Right ventricle myocardium superior (tissue), 1 donor: ENCODE measurements at regions not wholly inside any gene's neighbourhood (a gene's known extent, or its start where the extent isn't known, plus 50 kb on each side); places are given as distances from the start of the nearest gene placed in this dataset.
"Not testable (repeated sequence)": the region's sequence is repeated elsewhere in the genome, so short reads cannot be mapped to it uniquely, and the experiment has no call there.

Experiments used
- ATAC-seq: fragments of 200-7000 bp; cut with Tn5 transposase; one replicate; pipeline ENCODE4 v1.9.1; 2020; ENCODE audit warnings: mild to moderate bottlenecking; ENCODE audit not compliant: poor library complexity
- DNase-seq: peaks from one replicate; pipeline ENCODE4 v3.0.0-alpha.2; 2020
- intact Hi-C: fragments of 100-400 bp; cut with DNase I; formaldehyde crosslinking; loops from one replicate; pipeline ENCODE4 v1.11.2; 2022
- donor health status: DM: no; HTN: yes; CAD: no; lungs with severe emphysema.

DNA sequence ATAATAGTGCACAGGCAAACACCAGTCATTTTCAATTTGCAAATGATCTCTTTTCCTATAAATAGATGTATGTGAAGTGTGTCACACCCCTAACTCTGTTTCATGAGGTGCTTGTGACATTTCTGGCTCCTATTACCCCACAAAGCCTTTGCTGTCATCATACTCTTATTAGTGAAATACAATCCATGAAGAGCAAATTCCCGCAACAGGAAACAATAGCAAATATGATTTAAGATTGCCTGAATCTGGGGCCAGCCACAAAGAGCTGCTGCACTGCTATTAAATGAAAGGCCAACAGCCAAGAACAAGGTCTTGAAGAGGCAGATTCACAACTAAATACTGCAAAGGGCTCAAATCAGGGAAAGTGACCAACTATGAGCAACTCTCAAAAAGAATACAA, 96.3 kb upstream of the CAV2 start:
- peak; percentile 55 for ATAC-seq
- DNase-seq: no peak
- intact Hi-C loops: no loop called here

DNA sequence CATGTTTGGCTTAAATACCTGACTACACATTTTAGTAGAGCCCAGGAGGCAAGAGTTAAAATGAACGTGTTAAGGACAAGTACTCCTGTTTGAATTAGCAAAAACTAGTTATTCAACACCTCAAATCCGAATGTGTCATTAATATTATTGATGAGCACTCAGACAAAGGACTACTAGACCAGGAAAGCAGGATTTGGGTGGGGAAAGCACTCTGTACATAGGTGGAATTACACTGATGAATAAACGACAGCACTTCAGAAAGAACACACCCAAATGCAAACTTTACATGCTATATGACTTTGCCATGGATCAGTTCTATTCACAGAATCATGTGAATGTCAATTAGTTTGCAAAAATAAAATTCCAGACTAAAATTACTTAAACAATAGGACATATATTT, 95.1 kb upstream of the CAV2 start:
- ATAC-seq: no peak

DNA sequence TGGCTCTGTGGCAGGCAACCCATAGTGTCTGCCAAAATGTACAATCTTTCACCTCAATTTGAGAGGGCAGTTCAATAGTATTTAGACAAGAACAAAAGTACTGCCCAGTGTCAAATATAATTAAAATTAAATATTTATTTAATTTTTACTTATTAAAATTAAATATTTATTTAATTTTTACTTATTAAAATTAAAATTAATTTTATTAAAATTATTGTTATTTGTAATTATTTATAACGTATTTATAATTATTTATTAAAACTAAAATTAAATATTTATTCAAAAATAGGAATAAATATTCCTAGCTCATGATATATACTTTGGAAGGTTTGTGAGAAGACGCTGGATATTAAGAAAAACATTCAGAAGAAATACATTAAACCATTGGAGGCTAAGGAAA, 93.7 kb upstream of the CAV2 start:
- intact Hi-C loops: no loop called here
- no peak for DNase-seq
- no peak for ATAC-seq

More for the DNA sequence above, 95.1 kb upstream of the CAV2 start:
- intact Hi-C loops: no loop called here
- no peak for DNase-seq

DNA sequence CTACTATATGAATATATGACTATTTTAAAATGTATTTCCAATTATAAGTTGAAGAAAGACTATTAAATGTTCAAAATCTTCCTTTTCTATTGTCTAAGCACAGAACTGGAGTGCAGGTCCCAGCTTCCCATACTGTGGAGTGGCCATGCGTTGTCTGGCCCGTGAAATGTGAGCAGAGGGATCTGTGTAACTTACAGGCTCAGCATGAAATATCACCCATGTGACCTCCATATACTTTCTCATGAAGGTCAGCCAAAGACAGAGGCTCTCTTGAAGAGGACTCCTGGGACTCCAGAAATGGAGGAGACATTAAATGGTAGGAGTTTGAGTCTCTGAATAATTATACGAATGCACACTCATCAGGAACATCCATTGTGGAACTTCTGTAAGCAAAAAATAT, 92.4 kb upstream of the CAV2 start:
- intact Hi-C loops: no loop called here
- ATAC-seq (no peak), DNase-seq (no peak)

DNA sequence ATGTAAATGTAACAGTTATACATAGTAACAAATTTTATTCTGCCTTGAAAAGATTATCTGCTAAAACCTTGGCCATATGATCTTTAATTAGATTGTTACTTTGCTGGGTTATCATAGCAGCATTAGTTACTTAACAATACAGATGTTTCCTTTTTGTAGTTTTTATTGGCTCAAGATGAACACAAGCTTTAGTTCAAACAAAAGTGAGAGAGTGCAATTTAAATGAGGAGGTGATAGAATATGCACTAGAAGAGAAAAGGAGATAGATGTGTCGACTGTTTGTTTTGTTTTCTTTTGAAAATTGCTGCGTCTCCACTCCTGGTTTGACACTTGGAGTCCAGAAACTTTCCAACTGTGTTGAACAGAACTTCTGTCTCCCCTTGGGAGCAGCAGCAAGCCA, 91.4 kb upstream of the CAV2 start:
- no peak for DNase-seq
- no peak for ATAC-seq
- intact Hi-C loops: no loop called here

DNA sequence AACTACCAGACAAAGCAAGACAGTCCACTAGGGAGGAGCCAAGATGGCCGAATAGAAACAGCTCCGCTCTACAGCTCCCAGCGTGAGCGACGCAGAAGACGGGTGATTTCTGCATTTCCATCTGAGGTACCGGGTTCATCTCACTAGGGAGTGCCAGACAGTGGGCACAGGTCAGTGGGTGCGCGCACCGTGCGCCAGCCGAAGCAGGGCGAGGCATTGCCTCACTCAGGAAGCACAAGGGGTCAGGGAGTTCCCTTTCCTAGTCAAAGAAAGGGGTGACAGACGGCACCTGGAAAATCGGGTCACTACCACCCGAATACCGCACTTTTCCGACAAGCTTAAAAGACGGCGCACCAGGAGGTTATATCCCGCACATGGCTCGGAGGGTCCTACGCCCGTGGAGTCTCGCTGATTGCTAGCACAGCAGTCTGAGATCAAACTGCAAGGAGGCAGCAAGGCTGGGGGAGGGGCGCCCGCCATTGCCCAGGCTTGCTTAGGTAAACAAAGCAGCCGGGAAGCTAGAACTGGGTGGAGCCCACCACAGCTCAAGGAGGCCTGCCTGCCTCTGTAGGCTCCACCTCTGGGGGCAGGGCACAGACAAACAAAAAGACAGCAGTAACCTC, 90.6 kb upstream of the CAV2 start:
- DNase-seq, intact Hi-C loops, ATAC-seq: not testable (repeated sequence)

DNA sequence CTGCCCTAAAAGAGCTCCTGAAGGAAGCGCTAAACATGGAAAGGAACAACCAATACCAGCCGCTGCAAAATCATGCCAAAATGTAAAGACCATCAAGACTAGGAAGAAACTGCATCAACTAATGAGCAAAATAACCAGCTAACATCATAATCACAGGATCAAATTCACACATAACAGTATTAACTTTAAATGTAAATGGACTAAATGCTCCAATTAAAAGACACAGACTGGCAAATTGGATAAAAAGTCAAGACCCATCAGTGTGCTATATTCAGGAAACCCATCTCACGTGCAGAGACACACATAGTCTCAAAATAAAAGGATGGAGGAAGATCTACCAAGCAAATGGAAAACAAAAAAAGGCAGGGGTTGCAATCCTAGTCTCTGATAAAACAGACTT, 88.8 kb upstream of the CAV2 start:
- intact Hi-C loops, DNase-seq, ATAC-seq: not testable (repeated sequence)

DNA sequence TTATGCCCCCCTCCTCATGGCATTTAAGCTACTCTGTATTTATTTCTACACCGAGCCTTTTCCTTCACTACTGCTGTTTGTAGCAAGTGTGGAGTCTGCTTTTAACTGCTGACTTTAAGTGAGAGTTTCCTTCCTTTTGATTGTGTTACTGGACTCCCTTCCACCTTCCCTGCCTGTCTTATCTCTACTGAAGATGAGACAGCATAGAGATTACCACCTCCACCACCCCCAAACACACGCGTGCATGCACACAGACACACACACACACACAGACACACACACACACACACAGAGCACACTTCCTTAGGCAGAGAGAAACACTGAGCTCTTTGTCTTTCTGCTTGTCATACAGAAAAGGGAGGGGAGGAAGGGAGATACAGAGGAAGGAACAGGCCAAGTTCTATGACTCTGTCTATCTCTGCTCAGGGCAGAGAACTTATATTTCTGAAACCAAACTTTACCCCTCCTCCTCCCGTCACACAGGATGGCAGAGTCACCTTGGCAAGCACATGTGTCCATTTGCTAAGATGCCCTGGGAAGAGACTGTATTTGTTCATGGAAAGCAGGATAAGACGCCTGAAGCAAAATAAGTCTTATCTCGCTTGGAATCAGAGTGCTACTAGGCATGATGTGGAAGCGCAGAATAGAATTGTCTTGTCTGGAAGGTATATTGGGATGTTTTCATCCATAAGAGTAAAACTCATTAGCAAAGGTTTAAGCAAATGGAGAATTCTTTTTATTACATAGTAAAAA, 81.8 kb upstream of the CAV2 start:
- DNase-seq (no peak), ATAC-seq (no peak)
- intact Hi-C loops: no loop called here

DNA sequence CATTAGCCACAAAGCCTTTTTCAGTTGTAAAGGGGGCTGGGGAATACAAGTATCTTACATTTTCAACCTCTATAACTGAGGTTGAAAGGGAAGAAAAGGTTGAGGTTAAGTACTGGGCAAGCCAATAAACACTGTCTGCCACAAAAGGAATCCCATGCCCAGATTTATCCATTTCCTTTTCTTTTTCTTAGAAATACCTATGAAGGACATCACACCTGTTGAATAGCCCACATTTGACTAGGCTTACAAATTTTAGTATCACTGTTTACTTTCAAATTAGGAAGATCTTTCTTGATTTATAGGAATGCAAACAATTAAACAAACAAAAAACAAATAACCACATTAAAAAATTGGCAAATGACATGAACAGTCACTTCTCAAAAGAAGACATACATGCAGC, 81.0 kb upstream of the CAV2 start:
- DNase-seq (no peak), ATAC-seq (no peak)
- intact Hi-C loops: no loop called here

DNA sequence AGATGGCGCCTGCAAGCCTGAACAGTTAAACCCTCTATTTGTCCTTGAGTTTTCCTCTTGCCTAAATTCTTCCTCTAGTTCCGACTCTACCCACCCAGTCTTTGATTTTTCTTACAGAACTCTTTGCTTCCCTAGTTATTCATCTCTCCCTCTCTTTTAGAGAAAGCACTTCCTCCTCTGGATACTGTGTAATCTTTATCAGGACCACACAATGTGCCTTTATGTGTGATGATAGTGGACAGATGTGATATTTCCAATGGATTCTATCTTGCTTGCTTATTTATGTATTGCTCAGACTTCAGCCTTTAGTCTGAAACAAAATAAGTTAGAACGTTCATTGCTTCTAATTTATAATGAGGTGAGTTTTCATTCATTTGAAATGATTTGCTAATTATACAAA, 79.5 kb upstream of the CAV2 start:
- no peak for DNase-seq
- no peak for ATAC-seq
- intact Hi-C loops: no loop called here

DNA sequence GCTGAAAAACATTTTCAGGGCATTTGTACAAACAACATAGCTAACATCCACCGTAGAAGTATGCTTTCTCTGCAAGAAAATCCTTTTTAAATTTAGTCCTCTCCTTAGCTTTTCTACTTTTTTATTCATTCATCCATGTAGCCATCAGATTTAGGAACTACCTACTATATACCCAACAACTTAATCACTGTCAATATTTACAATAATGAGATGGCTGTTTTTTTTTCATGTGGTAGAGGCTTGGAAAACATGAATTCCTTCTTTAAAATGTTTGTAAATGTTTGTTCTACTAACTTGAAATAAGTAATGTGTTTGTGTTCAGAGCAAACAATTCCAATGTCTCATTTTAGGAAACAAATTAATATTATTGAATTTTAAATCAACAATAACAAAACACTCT, 78.2 kb upstream of the CAV2 start:
- DNase-seq (no peak), ATAC-seq (no peak)
- intact Hi-C loops: no loop called here

DNA sequence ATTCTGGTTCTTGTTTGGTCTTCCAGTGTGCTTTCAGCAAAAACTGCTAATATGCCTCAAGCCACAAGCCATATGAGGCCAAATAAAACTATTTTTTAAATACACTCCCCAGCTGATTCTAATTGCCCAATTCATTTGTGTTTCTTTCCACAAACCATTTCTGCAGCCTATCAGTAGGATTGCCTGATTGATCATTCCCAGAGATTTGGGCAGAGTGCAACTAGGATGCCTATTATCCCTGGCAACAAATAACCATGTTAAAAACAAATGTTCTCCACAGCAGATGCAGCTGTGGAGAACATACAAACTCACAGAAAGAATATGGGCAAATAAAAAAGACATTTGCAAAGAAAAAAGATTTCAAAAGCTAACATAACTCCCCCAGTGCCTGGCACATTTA, 76.9 kb upstream of the CAV2 start:
- intact Hi-C loops: no loop called here
- ATAC-seq: no peak

DNA sequence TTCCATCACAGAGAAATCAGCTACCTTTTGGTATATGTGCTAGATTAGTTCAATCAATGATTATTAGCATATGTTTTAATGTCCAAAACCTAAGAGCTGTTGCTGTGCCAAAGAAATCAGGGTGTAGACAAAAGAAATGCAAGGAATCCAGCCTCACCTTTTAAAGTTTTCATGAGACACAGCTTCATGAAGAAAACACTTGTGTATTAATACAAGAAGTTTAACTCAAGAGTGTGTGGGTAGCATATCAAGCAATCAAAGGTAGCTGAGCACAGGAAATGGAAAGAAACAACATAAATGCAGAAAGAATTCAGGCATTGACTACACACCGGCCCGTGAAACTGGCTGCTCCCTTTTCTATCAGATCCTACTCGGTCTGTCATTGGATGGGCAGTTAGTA, 76.0 kb upstream of the CAV2 start:
- no peak for ATAC-seq
- intact Hi-C loops: no loop called here
- no peak for DNase-seq

More for the DNA sequence above, 76.9 kb upstream of the CAV2 start:
- DNase-seq: no peak

DNA sequence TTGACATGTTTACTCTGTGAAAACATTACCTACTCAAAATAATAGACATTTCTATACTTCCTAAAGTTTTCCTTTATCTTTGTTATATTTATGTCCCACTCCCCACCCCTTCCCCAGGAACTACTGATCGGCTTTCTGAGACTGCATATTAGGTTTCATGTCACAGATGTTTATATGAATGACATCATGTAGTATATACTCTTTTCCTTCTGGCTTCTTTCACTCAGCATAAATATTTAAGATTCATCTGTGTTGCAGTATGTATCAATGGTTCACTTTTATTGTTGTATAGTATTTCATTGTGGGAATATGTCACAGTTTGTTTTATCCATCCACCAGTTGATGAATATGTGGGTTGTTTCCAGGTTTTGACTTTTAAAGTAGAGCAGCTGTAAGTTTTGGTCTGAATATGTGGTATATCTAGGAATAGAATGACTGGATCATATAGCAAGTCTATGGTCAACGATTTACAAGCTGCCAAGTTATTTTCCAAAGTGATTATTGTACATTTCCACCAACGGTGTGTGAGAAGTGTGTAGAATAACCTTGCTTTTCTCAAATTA, 73.8 kb upstream of the CAV2 start:
- intact Hi-C loops: no loop called here
- DNase-seq (no peak), ATAC-seq (no peak)

DNA sequence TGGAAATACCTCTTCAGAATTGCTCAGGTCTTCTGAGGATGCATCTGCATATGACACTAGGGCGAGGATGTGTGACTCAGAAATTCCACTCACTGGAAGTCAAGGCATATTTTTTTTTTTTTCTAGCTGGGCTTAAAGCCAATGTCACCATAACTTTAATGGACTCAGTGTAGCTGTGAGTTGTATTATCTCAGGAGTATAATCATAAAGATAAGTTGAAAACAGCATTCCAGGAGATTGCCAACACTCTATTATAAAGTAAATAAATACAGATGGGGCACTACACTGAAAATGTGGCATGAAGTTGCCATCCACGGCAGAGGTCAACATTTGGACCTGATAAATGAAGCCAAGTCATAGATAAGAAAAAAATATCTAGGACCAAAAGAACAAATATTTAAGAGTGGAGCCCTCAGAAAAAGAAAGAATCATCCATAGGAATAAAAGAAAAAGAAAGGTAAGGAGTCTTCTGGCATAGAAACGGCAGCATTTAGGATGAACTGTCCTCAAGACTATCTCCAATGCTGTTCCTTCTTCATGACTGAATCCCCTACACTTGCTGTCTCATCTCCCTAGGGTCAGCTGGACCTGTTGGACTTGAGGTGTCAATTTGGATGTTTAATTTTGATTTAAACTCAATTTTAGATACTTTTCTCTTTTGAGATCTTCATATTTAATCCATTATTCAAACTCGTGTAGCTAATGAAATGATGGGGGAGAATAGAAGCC, 72.9 kb upstream of the CAV2 start:
- DNase-seq: no peak
- intact Hi-C loops: no loop called here

DNA sequence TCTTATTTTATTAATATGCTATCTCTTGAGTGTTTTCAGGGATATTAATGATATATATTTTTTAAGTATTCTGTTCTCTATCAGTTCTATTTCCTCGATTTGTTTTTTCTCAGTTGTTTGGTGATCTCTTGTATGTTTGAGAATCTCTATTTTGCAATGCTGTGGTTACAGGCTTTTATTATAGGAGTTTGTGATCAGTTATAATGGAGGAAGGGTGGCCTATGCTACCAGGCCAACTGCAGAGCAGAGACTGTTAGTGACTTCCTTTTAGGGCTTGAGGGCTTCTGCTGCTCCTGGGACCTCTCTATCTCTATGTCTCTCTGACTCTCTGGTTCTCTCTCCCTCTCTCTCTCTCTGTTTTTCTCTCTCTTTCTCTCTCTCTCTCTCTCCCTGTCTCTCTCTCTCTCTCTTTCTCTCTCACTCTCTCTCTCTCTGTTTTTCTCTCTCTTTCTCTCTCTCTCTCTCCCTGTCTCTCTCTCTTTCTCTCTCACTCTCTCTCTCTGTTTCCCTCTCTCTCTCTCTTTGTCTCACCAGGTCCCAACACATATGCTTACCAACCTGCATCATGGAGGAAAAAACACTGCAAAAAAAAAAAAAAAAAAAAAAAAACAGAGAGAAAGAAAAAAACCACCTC, 69.4 kb upstream of the CAV2 start:
- DNase-seq: no peak
- ATAC-seq: no peak
- intact Hi-C loops: no loop called here

More for the DNA sequence above, 72.9 kb upstream of the CAV2 start:
- ATAC-seq: peak; percentile 45

DNA sequence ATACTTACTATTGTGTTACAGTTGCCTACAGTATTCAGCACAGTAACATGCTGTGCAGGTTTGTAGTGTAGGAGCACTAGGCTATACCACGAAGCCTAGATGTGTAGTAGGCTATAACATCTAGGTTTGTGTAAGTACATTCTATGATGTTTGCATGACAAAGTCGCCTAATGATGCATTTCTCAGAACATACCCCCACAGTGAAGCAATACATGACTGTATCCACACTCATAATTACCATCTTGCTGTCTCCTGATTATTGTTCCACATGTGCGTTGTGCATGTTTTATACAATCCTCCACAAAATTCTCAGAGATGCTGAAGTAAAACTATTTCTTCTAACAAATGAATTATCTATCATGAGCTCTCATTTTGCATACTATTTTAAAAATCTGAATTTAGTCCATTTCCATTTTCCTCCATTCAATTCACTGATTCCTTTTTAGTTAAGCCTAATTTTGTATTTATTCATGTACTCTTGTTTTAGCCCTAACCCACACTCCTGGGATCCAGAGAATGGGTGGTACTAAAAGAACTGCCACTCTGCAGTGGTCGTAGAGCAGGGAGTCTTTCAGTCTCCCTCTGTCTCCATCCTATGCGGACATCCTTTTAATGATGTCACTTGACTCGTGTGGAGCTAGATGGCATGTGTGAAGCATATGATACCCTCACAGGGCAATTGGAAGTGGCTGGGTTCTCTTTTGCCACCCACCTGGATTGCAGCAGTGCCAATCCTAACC, 67.6 kb upstream of the CAV2 start:
- intact Hi-C loops: no loop called here
- no peak for DNase-seq
- no peak for ATAC-seq

DNA sequence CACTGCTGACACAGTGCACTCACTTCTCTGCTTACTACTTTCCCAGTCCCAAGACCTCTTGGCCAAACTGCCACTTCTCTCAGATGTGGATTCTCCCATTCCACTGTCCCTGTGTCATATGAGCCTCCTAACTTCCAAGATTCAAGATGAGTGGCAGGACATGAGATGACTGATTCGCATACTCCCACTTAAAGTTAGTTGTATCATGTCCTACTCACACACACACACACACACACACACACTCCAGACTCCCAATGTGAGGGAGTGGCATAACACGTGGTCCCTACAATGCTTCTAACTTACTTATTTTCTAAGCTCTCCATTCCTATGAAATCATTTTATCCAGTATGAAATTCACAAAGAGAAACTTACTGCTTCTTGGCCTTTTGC, 67.0 kb upstream of the CAV2 start:
- DNase-seq: no peak
- no peak for ATAC-seq
- intact Hi-C loops: no loop called here

DNA sequence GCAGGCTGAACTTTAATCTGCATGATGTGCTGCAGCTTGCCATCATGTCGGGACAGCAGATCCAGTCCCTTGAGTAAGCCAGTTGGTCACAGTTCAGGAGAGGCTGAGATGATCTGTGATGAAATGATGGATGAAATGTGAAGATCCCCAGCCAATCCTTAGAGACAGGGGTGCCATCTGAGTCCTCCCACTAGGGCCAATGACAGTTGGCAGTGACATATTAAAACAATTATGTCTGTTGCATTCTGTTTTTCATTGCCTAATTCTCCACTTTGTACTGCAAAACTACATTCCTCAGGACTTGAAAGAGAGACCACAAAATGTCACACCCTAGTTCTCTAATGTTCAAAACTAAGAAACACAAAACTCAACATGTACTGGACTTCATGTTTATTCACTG, 66.3 kb upstream of the CAV2 start:
- intact Hi-C loops: no loop called here
- no peak for DNase-seq
- no peak for ATAC-seq
